ENCODE measurements at regions not wholly inside any gene's neighbourhood (a gene's known extent, or its start where the extent isn't known, plus 50 kb on each side); places are given as distances from the start of the nearest gene placed in this dataset.

DNA sequence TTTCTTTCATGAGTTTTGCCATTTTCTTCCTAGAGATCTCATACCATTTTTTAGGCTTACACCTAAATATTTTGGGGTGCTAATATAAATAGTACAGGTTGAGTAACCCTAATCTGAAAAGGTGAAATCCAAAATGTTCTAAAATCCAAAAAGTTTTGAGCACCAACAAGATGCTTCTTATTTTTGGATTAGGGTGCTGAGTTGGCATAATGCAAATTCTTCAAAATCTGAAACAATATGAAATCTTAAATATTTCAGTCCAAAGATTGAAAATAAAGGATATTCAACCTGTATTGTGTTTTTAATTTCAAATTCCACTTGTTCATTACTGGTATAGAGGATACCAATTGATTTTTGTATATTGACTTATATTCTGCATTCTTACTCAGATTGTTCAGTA, 51.1 kb upstream of the KCNK2 start (continued):
- no peak for TF ChIP-seq E2F6 (IDR thresholded peaks at IDR 0.05)
- TF ChIP-seq POLR2AphosphoS5 (IDR thresholded peaks at IDR 0.05; ENCODE audit: low read depth, low read length) = no peak
- no peak for TF ChIP-seq ZNF274 (IDR thresholded peaks at IDR 0.05; ENCODE audit: borderline replicate concordance, extremely low read depth, low read length)
- TF ChIP-seq, protein P1, sequence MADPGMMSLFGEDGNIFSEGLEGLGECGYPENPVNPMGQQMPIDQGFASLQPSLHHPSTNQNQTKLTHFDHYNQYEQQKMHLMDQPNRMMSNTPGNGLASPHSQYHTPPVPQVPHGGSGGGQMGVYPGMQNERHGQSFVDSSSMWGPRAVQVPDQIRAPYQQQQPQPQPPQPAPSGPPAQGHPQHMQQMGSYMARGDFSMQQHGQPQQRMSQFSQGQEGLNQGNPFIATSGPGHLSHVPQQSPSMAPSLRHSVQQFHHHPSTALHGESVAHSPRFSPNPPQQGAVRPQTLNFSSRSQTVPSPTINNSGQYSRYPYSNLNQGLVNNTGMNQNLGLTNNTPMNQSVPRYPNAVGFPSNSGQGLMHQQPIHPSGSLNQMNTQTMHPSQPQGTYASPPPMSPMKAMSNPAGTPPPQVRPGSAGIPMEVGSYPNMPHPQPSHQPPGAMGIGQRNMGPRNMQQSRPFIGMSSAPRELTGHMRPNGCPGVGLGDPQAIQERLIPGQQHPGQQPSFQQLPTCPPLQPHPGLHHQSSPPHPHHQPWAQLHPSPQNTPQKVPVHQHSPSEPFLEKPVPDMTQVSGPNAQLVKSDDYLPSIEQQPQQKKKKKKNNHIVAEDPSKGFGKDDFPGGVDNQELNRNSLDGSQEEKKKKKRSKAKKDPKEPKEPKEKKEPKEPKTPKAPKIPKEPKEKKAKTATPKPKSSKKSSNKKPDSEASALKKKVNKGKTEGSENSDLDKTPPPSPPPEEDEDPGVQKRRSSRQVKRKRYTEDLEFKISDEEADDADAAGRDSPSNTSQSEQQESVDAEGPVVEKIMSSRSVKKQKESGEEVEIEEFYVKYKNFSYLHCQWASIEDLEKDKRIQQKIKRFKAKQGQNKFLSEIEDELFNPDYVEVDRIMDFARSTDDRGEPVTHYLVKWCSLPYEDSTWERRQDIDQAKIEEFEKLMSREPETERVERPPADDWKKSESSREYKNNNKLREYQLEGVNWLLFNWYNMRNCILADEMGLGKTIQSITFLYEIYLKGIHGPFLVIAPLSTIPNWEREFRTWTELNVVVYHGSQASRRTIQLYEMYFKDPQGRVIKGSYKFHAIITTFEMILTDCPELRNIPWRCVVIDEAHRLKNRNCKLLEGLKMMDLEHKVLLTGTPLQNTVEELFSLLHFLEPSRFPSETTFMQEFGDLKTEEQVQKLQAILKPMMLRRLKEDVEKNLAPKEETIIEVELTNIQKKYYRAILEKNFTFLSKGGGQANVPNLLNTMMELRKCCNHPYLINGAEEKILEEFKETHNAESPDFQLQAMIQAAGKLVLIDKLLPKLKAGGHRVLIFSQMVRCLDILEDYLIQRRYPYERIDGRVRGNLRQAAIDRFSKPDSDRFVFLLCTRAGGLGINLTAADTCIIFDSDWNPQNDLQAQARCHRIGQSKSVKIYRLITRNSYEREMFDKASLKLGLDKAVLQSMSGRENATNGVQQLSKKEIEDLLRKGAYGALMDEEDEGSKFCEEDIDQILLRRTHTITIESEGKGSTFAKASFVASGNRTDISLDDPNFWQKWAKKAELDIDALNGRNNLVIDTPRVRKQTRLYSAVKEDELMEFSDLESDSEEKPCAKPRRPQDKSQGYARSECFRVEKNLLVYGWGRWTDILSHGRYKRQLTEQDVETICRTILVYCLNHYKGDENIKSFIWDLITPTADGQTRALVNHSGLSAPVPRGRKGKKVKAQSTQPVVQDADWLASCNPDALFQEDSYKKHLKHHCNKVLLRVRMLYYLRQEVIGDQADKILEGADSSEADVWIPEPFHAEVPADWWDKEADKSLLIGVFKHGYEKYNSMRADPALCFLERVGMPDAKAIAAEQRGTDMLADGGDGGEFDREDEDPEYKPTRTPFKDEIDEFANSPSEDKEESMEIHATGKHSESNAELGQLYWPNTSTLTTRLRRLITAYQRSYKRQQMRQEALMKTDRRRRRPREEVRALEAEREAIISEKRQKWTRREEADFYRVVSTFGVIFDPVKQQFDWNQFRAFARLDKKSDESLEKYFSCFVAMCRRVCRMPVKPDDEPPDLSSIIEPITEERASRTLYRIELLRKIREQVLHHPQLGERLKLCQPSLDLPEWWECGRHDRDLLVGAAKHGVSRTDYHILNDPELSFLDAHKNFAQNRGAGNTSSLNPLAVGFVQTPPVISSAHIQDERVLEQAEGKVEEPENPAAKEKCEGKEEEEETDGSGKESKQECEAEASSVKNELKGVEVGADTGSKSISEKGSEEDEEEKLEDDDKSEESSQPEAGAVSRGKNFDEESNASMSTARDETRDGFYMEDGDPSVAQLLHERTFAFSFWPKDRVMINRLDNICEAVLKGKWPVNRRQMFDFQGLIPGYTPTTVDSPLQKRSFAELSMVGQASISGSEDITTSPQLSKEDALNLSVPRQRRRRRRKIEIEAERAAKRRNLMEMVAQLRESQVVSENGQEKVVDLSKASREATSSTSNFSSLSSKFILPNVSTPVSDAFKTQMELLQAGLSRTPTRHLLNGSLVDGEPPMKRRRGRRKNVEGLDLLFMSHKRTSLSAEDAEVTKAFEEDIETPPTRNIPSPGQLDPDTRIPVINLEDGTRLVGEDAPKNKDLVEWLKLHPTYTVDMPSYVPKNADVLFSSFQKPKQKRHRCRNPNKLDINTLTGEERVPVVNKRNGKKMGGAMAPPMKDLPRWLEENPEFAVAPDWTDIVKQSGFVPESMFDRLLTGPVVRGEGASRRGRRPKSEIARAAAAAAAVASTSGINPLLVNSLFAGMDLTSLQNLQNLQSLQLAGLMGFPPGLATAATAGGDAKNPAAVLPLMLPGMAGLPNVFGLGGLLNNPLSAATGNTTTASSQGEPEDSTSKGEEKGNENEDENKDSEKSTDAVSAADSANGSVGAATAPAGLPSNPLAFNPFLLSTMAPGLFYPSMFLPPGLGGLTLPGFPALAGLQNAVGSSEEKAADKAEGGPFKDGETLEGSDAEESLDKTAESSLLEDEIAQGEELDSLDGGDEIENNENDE (IDR thresholded peaks at IDR 0.05; ENCODE audit: insufficient replicate concordance, low read length) = no peak
- no peak for TF ChIP-seq SRF (IDR thresholded peaks at IDR 0.05; ENCODE audit: low read depth, low read length)
